ENCODE measurements at regions not wholly inside any gene's neighbourhood (a gene's known extent, or its start where the extent isn't known, plus 50 kb on each side); places are given as distances from the start of the nearest gene placed in this dataset.
"Not testable (repeated sequence)": the region's sequence is repeated elsewhere in the genome, so short reads cannot be mapped to it uniquely, and the experiment has no call there.

GRCh38 chr2:34242763-34243123 lies 643.6 kb upstream of the FAM98A start:
- H3K4me3 ChIP-seq (ENCODE audit: control insufficient read depth, low read depth, low read length), result no peak overlapping the region
- TF ChIP-seq, protein P1, sequence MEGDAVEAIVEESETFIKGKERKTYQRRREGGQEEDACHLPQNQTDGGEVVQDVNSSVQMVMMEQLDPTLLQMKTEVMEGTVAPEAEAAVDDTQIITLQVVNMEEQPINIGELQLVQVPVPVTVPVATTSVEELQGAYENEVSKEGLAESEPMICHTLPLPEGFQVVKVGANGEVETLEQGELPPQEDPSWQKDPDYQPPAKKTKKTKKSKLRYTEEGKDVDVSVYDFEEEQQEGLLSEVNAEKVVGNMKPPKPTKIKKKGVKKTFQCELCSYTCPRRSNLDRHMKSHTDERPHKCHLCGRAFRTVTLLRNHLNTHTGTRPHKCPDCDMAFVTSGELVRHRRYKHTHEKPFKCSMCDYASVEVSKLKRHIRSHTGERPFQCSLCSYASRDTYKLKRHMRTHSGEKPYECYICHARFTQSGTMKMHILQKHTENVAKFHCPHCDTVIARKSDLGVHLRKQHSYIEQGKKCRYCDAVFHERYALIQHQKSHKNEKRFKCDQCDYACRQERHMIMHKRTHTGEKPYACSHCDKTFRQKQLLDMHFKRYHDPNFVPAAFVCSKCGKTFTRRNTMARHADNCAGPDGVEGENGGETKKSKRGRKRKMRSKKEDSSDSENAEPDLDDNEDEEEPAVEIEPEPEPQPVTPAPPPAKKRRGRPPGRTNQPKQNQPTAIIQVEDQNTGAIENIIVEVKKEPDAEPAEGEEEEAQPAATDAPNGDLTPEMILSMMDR (IDR thresholded peaks at IDR 0.05; ENCODE audit: control insufficient read depth, insufficient read depth, low read depth, low read length, missing control alignments), result no peak
- no peak for DNase-seq (ENCODE audit: low read depth)

DNA sequence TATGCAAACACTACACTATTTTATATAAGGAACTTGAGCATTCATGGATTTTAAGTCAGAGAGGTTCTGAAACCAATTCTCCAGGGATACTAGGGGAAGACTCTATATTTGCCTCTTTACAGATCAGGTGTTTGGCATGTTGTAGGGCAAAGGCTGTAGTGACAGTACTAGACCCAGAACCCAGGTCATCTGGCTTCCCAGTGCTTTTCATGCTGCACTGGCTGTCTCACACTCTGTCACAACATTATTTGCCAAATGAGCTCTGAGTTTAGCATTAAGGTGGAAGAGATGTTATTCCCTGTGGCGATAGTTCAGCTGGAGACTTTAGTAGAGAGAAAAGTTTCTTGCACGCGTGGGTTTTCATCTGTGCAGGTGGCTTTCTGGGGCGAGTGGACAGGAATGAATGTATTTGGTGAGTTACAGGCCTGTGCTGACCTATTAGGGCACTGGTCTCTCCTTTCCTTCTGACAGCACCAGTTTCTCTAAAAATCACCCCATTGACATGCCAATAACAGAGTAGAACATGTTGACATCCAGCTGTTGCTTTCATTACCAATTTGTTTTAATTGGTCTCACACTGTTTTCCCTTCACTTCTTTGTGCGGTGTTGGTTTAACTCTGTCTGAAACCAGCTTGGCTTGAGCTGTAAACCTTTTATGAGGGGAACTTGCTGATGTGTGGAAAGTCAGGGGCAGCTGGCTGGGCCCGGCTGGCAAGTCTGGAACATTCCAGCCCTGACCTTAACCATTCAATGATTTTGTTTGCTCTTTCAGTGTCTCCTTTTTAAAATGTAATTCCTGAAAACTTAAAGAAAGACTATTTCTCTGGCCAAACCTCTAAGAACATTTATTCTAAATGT lies 643.0 kb upstream of the FAM98A start:
- DNase-seq (ENCODE audit: low read depth), result no peak
- no peak overlapping the region for H3K4me3 ChIP-seq (ENCODE audit: control insufficient read depth, low read depth, low read length)
- TF ChIP-seq, protein P1 (IDR thresholded peaks at IDR 0.05; ENCODE audit: control insufficient read depth, insufficient read depth, low read depth, low read length, missing control alignments), result no peak

DNA sequence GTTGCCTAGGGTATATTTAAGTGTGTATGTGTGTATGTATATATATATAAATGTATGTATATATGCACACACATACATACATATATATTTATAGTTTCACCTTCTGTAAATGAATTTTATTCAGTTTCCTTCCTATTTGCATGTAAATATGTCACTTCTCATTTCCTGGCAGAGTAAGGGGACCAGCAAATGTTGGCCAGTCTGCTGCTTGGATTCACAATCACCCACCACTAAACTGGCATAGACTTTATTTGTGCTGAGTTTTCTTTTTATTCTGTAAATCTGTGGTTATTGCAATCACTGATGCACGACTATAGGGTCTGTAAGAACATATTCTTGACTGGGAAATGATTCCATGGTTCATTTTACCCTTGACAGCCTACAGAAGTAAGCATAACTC lies 640.4 kb upstream of the FAM98A start:
- H3K4me3 ChIP-seq (ENCODE audit: control insufficient read depth, low read depth, low read length), result no peak overlapping the region
- no peak for DNase-seq (ENCODE audit: low read depth)
- TF ChIP-seq, protein P1 (IDR thresholded peaks at IDR 0.05; ENCODE audit: control insufficient read depth, insufficient read depth, low read depth, low read length, missing control alignments), result no peak

DNA sequence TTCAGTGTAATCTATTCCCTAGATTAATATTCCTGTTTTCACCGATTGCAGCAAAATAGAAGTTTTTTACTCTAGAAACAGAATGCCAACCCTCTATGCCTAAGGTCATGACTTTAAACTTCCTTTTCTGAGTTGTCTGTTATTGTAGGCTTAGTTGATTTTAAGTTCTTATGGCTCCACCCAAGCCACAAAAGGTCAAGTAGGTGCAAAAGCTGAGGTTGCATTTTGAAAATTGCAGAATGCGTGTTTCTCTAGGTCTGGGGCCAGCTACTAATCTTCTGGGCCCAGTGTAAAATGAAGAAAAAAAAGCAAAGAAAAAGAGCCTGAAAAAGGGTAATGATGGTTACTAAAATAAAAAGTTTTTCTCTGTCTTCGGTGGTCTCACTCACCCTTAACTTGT lies 635.7 kb upstream of the FAM98A start:
- H3K4me3 ChIP-seq (ENCODE audit: control insufficient read depth, low read depth, low read length), result no peak overlapping the region
- DNase-seq (ENCODE audit: low read depth), result no peak
- TF ChIP-seq, protein P1 (IDR thresholded peaks at IDR 0.05; ENCODE audit: control insufficient read depth, insufficient read depth, low read depth, low read length, missing control alignments), result no peak

DNA sequence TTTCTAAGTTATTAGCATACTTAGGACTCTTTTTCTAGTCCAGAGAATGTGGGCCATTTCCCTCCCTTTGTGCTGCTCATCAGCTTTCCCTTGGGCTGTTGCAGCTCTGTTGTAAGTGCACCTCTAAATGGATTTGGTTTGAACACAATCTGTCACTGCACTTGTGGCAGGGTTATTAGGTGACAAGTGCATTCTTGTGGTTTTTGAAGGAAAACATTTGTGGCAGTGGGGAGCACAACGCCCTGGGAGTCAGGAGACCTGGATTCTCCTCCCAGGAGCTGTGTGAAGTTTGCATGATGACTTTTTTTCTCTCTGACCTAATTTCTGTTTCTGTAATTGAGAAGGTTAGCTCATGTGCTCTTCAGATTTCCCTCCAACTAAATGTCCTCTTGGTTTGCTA lies 630.9 kb upstream of the FAM98A start:
- TF ChIP-seq, protein P1 (IDR thresholded peaks at IDR 0.05; ENCODE audit: control insufficient read depth, insufficient read depth, low read depth, low read length, missing control alignments), result no peak
- DNase-seq (ENCODE audit: low read depth), result no peak
- no peak overlapping the region for H3K4me3 ChIP-seq (ENCODE audit: control insufficient read depth, low read depth, low read length)

DNA sequence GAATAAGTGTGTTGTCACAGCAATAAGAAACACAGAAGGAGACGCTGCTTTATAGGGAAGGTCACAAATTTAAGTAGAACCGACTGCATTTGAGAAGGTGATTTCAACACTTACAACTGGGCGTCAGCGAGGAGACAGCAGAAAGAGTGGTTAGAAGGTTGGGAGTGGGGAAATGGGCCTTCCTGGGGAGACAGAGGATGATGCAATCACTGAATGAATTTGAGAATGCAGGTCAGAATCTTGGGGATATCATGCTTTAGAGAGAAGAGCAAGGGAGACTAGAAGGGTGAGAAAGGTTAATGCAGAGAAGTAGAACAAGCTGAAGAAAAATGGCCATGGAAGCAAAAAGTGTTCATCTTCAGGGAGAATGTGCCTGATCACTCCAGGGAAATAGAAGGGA lies 616.1 kb upstream of the FAM98A start:
- H3K4me3 ChIP-seq (ENCODE audit: control insufficient read depth, low read depth, low read length), result no peak overlapping the region
- no peak for DNase-seq (ENCODE audit: low read depth)
- TF ChIP-seq, protein P1 (IDR thresholded peaks at IDR 0.05; ENCODE audit: control insufficient read depth, insufficient read depth, low read depth, low read length, missing control alignments), result no peak

GRCh38 chr2:34210382-34210781 lies 611.3 kb upstream of the FAM98A start:
- not testable (repeated sequence) for DNase-seq (ENCODE audit: low read depth)

More at GRCh38 chr2:34210382-34210781, 611.3 kb upstream of the FAM98A start:
- H3K4me3 ChIP-seq (ENCODE audit: control insufficient read depth, low read depth, low read length), result not testable (repeated sequence)
